ENCODE measurements at regions not wholly inside any gene's neighbourhood (a gene's known extent, or its start where the extent isn't known, plus 50 kb on each side); places are given as distances from the start of the nearest gene placed in this dataset.

- no peaks in the 10 kb centered on the region for H3K27me3 ChIP-seq (replicated peaks; ENCODE audit: insufficient read depth)
- DNase-seq (ENCODE audit: low spot score): no peak
- no peaks in the 10 kb centered on the region for H3K36me3 ChIP-seq
- H3K4me1 ChIP-seq (ENCODE audit: control insufficient read depth in 1 of 2, low read depth in 2 of 2): no peaks in the 10 kb centered on the region
- no peak overlapping the region for H3K4me3 ChIP-seq
- ATAC-seq (ENCODE audit: insufficient number of reproducible peaks, low FRiP score, low read depth): no peak
- H3K27ac ChIP-seq: no peak overlapping the region
- no peaks in the 10 kb centered on the region for H3K9me3 ChIP-seq
- TF ChIP-seq, protein P1, sequence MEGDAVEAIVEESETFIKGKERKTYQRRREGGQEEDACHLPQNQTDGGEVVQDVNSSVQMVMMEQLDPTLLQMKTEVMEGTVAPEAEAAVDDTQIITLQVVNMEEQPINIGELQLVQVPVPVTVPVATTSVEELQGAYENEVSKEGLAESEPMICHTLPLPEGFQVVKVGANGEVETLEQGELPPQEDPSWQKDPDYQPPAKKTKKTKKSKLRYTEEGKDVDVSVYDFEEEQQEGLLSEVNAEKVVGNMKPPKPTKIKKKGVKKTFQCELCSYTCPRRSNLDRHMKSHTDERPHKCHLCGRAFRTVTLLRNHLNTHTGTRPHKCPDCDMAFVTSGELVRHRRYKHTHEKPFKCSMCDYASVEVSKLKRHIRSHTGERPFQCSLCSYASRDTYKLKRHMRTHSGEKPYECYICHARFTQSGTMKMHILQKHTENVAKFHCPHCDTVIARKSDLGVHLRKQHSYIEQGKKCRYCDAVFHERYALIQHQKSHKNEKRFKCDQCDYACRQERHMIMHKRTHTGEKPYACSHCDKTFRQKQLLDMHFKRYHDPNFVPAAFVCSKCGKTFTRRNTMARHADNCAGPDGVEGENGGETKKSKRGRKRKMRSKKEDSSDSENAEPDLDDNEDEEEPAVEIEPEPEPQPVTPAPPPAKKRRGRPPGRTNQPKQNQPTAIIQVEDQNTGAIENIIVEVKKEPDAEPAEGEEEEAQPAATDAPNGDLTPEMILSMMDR (IDR thresholded peaks at IDR 0.05): no peak
These were observed 890.6 kb downstream of the KCNT2 start for GRCh38 chr1:195717651-195718050.

DNA sequence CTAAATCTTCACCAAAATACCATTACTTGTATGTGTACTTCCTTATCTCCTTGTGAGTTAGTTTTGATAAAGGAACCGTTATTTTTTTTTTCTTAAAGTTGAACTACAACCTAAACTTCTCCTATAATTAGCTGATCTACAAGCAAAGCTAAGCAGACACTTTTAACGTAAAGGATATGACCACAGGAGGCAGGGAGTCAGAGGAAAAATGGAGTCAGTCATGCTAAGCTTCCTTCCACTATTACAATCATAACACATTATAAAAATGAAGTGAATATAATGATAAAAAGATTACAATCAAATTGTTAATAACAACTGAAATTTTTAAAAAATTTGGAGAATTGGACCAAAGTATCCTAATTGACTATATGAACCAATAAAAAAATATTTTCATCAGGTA is 892.6 kb downstream of the KCNT2 start:
- TF ChIP-seq, protein P1 (IDR thresholded peaks at IDR 0.05): no peak
- no peak for ATAC-seq (ENCODE audit: insufficient number of reproducible peaks, low FRiP score, low read depth)
- H3K4me3 ChIP-seq: no peak overlapping the region
- H3K36me3 ChIP-seq: no peaks in the 10 kb centered on the region
- no peak overlapping the region for H3K27ac ChIP-seq
- no peaks in the 10 kb centered on the region for H3K9me3 ChIP-seq
- no peaks in the 10 kb centered on the region for H3K27me3 ChIP-seq (replicated peaks; ENCODE audit: insufficient read depth)
- no peak for DNase-seq (ENCODE audit: low spot score)
- H3K4me1 ChIP-seq (ENCODE audit: control insufficient read depth in 1 of 2, low read depth in 2 of 2): no peaks in the 10 kb centered on the region

GRCh38 chr1:195714248-195714647 is 894.0 kb downstream of the KCNT2 start:
- ATAC-seq (ENCODE audit: insufficient number of reproducible peaks, low FRiP score, low read depth) (no peak), DNase-seq (ENCODE audit: low spot score) (no peak)
- H3K36me3 ChIP-seq: no peaks in the 10 kb centered on the region
- no peaks in the 10 kb centered on the region for H3K9me3 ChIP-seq
- TF ChIP-seq, protein P1 (IDR thresholded peaks at IDR 0.05): no peak
- no peaks in the 10 kb centered on the region for H3K27me3 ChIP-seq (replicated peaks; ENCODE audit: insufficient read depth)
- no peak overlapping the region for H3K4me3 ChIP-seq
- H3K27ac ChIP-seq: no peak overlapping the region
- no peaks in the 10 kb centered on the region for H3K4me1 ChIP-seq (ENCODE audit: control insufficient read depth in 1 of 2, low read depth in 2 of 2)

- no peak for DNase-seq (ENCODE audit: low spot score)
- H3K27me3 ChIP-seq (replicated peaks; ENCODE audit: insufficient read depth): no peaks in the 10 kb centered on the region
- no peak for ATAC-seq (ENCODE audit: insufficient number of reproducible peaks, low FRiP score, low read depth)
These were observed 898.4 kb downstream of the KCNT2 start for GRCh38 chr1:195709821-195710220.

DNA sequence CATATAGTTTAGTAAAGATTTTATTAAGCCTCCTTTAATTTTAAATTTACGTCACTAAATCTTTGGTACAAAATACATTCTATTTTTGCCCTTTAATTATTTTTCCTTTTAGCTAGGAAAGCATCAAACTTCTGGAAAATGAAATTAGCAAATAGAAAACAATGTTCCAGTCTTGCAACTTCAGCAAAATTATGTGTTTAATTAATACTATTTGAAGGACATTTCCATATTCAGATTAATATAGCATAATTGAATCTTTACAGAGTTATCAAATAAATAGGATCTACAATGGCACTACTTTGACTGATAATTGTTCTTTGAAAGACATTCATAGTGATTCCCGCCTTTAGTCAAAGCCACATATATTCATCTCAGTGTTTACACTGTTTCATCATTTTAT is 904.2 kb downstream of the KCNT2 start:
- Histone ChIP-seq H3K4me1 (ENCODE audit: control insufficient read depth in 1 of 2, low read depth in 2 of 2) (no peaks in the 10 kb centered on the region), H3K4me3 (no peak overlapping the region), H3K36me3 (no peaks in the 10 kb centered on the region), H3K27ac (no peak overlapping the region), H3K9me3 (no peaks in the 10 kb centered on the region), H3K27me3 (replicated peaks; ENCODE audit: insufficient read depth) (no peaks in the 10 kb centered on the region)
- TF ChIP-seq, protein P1 (IDR thresholded peaks at IDR 0.05): no peak
- DNase-seq (ENCODE audit: low spot score) (no peak), ATAC-seq (ENCODE audit: insufficient number of reproducible peaks, low FRiP score, low read depth) (no peak)

More at GRCh38 chr1:195709821-195710220, 898.4 kb downstream of the KCNT2 start:
- Histone ChIP-seq H3K4me1 (ENCODE audit: control insufficient read depth in 1 of 2, low read depth in 2 of 2) (no peaks in the 10 kb centered on the region), H3K4me3 (no peak overlapping the region), H3K9me3 (no peaks in the 10 kb centered on the region), H3K36me3 (no peaks in the 10 kb centered on the region), H3K27ac (no peak overlapping the region)
- TF ChIP-seq, protein P1 (IDR thresholded peaks at IDR 0.05): no peak
